HG03354 (cell line): ENCODE measurements at regions not wholly inside any gene's neighbourhood (a gene's known extent, or its start where the extent isn't known, plus 50 kb on each side); places are given as distances from the start of the nearest gene placed in this dataset.

Source experiments
- ATAC-seq: cut with Tn5 transposase; IDR thresholded peaks from one replicate; pipeline ENCODE4 v1.9.1; 2021; ENCODE audit warnings: mild to moderate bottlenecking; ENCODE audit not compliant: unreplicated experiment, poor library complexity, severe bottlenecking

DNA sequence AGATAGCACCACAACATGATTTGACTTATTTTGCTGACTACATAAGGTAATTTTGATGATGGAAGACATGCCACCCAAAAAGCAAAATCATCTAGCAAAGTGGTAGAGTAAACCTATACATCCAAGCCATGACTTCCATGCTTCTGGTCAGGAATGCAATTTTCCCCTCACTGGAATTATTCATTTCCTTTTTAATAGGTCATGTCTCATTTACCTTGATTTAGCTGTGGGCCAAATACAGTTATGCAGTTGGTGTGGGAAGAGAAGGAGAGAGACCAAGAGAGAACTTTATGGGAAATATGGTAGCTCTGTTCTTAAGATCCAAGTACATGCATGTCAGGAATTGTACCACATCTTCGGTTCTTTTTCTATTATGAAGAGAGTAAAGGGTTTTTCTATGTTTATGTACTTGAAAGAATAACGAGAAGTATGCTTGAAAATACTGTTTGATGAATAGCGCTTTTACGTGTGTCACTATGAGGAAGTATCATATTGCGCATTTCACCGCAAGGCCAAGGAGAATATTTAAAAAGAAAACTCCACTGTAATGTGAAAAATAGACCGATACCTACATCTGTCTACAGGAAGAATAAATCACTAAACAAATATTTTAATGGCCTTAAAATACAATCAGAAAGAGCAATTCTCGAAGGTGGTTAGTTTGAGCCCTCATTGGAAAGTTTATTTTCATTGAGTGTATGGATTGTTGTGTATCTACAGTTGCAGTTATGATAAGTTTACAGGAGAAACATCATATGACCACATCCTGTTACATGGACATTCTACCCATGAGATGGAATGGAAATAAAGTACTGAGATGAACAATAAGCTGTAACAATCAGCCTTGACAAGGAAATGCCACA, 134.0 kb downstream of the FOXD1 start:
- ATAC-seq, result no peak

DNA sequence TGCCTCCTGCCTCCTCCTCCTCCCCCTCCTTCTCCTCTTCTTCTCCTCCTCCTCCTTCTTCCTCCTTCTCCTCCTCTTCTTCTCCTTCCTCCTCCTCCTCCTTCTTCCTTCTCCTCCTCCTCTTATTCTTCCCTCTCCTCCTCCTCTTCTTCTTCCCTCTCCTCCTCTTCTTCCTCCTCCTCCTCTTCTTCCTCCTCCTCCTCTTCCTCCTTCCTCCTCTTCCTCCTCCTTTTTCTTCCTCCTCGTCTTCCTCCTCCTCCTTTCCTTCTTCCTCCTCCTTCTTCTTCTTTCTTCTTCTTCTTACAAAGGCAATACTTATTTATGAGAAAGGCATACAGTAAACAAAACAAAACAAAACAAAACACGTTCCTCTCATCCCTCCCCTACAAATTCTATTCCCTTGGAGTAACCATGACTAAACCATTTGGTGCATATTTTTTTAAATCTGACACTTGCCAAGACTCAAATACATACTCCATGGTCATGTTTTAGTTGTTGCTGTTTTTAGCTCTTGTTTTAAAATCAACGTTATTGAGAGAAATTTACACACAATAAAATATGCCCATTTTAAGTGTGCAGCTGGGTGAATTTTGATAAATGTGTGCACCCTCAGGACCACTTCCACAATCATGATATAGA, 135.6 kb downstream of the FOXD1 start:
- ATAC-seq, result no peak

DNA sequence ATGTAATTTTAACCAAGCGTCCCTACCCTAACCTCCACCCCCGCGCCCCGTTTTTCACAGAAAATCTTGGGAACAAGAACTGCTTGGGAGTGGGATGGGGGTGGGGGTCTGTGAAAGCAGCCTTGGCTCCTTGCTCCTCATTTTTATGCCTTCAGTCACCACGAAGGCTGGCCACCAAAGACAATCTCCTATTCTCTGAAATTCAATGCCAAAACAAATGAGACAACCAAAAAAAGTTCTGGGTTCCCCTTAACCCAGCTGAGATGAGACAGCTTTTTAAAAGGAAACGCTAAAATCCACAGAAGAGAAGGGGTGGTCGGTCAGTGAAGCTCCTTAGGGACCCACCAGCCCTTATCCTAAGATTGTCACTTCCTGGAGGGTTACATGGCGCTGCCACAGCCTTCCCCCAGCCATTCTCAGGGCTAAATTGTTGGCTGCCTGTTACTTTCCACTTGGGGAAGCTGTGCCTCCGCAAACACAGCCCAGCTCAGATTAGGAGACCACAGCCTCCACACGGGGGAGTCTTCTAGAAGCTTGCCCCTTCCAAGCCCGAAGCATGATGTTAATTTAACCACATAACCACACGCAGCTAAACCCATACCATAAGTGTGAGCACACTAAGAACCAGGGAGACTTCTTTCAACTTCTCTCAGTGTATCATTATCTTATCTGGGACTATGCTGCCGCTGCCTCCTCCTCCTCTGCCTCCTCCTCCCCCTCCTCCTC, 136.3 kb downstream of the FOXD1 start:
- no peak for ATAC-seq

DNA sequence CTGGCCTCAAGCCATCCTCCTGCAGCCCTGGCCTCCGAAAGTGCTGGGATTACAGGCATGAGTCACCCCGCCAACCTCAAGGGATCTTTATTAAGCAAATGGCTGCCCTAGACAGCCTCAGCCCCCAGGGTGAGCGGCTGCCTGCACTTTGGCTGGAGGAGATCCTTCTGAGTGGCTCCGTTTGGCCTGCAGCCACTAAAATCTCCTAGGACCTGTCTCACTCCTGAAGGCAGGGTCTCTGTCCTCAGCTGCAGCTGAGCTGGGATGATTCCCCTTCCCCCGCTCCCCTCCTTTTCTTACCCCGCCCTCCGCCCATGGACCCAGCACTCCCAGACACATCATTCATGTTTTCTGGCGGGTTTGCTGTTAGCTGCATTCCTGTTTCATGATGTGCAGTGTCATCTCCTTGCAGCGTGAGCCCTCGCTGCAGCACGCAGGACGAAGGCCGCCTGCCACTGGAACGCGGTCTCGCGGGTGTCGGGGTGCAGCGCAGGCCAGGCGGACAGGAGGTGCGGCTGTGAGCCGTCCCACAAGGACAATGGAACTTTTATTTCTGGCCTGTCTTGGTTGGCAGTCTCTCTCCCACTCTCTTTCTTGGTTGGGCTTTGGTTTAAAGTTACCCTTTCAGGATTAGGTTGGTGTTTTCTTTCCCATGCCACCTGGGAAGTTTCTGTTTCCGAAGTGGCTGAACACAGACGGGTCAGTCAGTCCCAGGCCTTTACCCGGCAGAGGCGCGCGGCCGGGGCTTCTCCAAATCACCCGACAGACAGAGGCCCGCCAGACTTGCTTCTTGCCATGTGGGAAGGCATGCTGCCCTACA, 137.1 kb downstream of the FOXD1 start:
- ATAC-seq, result no peak

DNA sequence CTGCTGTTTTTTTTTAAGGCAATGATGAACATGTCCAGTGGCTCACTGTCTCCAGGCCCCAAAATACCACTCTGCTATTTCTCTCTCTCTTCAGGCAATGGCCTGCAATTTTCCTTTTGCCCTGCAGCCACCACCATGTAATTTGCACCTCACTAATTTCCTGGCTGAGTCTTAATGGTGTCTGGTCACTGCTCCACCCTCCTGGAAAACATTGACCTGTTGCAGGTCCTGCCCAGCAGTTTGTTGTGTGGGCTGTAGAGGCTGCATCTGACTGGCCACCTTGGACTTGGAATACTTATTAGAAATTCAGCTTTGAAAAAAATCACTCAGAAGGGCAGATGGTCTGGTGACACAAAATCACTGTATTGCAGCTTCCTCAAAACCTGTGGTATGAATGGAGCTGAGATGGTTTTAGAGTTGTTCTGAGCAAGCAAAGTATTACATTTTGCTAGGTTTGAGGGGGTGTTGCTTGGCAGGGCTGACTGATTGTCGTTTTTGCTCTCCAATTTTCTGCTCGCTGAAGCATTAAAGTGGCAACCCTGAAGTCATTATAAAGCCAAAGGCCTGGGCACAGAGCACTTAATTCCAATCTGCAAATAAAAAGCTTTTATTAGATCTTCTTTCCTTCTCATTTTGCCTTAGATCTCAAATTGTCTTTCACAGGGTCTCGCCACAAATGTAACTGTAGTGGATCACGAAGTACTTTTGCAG, 134.8 kb downstream of the TMEM174 start:
- ATAC-seq, result no peak

DNA sequence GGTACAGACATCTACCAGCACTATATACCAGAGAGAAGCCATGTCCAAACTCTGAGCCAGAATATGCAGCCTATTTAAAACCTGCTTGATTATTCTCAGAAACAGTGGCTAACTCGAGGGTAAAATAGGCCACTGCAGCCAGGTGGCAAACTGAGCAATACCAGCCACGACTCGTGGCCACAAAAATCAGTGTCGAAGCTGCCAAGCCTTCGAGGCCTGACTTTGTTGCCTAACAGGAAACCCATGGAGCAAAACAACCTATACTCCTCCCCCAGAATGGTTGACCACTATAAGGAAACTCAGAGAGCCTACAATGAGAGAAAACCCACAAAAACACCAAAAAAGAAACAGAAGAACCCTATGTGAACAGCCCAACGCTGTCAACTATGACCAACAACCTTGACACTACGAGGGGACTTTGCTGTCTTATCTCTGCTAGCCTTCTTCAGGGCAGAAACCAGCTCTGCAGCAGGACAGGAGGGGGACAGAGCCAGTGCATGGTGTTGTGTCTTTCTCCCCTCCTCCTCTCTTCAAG, 133.8 kb downstream of the TMEM174 start:
- ATAC-seq, result no peak

DNA sequence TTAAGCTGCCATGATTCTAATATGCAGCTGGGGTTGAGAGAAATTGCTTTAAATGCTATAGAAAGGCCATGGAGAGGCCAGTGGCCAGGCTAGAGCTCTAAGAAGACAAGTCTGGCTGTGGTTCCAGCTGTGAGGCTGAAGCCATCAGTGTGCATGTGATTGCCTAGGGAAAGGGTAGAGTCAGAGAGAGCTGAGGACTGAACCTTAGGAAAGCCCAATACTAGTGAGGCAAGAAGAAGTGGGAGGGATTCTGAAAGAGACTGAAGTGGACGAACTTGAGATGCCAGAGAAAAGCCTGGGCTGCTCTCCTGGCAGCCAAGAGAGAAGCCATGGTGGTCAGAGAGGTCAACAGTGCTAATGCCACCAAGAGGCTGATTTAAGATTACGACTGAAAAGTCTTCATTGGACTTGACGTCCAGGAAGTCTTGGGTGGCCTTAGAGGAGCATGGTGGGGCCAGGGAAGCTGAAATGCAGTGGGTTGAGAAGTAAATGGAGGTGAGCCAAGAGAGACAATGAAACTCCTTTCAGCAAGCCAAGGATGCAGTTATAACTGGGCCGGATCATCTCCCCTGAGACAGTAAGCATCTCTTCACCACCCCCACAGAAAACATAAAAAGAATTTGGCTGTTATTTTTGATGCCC, 133.2 kb downstream of the TMEM174 start:
- no peak for ATAC-seq

DNA sequence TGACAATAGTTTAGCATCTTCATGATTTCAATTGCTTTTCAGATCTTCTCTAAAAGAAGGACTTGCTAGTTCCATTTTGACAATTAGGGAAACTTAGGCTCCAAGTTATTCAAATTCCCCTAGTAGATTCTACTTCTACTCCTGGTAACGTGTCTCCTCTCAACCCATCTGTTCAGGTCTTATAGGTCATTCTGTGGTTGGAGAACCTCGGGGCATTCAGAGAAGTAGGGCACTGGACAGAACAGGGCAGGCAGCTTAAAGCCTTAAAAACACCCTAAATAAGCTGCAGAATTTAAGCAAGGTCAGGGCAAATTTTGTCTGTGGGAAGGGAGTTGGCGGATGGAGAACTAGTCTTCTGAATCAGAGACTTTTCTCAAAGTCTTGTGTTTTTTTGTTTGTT, 132.4 kb downstream of the TMEM174 start:
- ATAC-seq, result no peak

DNA sequence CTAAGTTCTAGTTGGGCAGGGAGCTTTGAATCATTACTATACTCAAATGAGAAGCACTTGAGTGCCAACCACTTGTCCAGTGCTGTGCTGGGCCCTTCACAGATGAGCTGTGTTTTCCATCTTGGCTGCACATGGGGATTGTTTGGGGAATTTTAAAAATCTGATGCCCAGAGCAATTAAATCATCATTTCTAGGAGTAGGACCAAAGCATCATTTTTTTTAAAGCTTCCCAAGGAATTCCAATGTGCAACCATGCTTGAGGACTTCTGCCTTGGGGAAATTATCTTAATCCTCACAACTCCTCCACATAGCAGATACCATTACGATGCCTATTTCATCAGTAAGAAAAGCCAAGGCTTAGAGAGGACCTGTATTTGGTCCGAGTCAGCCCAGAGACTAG, 131.4 kb downstream of the TMEM174 start:
- ATAC-seq, result no peak

DNA sequence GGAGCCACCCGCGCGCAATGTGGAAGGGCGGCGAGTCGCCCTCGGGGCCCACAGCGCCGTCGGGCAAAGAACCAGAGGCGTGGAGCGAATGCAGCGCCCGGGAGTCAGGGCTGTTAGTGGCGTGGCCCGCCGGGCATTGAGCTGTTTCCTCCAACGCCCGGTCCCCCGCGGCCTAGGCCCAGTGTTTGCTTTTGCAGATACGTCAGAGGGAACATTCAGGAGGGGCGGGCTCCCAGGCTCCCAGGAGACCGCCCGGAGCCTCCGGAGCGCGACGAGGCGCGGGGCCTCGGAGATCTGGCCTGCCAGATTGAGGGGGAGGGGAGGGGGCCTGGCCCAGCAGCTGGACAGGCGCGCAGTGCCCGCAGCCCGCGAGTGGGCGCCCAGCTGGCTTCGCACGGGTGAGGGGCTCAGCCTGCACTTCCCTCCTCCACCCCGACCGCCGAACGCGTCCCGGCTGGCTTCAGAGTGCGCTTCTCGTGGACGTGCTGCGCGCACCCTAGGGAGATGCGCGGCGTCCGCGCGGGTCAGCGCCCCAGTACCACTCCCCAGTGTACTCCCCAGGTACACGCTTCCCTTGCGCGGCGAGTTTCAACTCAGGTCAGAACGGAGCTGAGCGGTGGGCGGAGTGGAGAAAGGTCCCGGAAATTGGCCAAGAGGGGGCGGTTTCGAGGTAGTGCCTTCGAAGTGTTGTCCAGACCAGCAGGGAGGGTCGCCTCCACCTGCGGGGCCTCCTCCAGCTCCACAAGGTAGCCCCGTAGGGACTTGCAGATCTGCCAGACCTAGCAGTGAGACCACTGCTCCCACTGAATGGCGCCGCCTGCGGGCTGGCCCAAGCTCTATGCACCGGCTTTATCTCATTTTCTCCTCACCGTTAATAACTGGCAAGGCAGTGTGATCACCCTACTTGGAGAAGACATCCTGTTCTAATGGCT, 130.4 kb downstream of the TMEM174 start:
- ATAC-seq, result no peak

DNA sequence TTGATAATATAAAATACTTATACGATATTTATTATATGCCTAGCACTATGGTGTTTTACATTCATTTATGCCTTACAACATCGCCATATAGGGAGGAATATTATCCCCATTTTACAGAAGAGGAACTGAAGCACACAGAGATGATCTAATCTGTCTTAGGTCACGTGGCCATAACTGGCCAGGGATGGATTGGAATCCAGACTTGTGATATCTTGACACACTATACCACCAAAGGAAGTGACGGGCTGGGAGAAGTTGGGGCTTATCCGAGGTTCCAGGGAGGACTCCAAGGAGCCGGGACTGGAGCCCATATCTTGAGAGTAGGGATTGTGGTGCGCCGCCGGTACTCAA, 129.8 kb downstream of the TMEM174 start:
- ATAC-seq, result no peak

DNA sequence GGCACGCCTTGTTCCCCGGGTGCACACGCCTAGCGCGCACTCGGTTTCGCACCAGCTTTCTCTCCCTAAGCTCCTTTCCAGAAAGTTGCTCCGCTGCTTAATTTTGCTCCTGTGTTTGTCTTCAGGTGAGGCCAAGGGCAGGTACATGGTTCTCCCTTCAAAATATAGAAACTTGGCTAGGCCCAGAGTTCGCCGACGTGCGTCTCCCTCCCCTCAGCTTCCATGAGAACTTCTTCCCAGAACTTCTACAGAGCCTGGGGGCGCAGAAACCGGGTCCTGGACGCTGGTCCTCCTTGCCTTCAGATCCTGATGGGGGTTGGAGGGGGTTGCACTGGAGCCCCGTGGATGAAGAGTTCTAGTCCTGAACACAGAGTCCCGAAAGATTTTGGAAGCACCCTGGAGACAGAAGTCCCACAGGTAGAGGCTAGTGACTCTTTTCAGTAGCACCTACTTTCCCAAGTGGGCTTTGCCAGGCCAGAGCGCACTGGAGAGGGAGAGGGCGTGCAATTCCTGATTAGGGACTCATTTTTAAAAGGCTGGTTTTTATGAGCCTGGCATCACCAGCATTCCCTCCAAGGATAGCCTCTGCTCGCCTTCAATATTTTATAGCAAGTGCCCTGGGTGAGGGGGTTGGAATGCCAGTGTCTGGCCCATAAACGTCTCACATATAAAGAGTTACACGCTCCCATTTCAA, 128.4 kb downstream of the TMEM174 start:
- ATAC-seq, result no peak

DNA sequence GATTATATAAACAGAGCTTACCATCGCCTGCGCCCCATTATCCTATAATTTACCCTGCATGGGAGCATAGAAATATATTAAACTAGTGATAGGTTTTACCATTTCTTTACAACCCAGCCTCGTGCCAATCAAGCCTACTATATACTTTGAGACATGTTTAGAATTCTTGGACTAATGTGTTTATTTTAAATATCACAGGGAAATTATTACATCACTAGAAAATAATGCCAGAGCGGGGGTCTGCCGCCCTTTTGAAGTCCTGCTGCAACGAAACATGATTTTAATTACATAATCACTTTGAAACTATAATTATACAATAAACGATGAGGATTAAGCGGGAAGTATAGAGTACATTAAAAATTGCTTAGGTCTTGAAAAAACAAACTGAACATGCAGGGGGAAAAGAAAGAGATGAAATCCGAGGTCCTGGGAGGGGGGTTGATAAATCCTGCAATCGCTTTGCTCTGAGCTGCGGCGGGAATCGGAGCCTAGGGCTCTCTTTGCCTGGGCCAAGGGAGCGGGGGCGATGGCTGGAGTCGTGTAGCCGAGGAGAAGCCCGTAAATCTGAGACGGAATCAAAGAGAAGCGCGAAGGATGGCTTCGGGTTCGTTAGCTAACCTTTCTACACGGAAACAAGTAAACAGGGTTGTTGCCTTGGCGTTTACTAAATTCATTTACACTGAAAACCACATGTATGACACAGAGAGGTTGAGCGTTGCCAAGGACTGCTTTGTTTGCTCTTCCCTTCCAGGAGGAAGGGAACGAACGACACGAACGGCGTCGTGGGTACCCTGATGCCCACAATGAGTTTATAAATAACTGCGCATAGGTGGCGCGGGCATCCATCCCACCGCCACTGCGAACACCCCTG, 127.6 kb downstream of the TMEM174 start:
- no peak for ATAC-seq

DNA sequence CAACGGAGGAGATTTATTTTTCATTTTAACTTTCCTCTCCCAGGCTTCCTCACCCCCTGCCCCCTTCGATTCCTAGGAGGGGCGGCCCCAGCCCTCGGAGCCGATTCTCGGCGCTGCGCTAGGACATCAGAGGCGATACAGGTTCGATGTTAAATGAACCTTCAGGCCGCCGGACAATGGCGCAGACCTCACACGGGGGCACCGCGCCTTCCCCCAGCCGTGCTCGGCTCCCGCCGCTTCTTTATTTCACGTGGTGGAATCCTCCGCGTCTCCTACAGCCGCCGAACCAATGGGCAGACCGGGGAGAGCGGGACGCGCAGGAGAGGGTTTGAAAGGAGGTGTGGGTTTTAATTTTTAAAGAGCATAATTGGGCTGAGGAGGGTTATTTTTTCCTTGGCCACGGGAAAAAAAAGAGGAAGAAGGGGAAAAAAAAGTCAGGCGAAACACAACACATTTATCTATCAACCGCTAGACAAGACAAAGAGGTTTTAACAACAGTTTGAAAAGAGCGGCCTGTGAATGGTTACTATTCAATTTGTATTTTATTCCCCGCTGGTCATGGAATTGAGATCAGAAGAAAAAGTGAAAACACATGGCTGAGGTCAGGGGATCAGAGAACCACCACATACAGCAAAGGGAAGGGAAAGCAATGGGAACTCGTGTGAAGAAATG, 126.8 kb downstream of the TMEM174 start:
- no peak for ATAC-seq

DNA sequence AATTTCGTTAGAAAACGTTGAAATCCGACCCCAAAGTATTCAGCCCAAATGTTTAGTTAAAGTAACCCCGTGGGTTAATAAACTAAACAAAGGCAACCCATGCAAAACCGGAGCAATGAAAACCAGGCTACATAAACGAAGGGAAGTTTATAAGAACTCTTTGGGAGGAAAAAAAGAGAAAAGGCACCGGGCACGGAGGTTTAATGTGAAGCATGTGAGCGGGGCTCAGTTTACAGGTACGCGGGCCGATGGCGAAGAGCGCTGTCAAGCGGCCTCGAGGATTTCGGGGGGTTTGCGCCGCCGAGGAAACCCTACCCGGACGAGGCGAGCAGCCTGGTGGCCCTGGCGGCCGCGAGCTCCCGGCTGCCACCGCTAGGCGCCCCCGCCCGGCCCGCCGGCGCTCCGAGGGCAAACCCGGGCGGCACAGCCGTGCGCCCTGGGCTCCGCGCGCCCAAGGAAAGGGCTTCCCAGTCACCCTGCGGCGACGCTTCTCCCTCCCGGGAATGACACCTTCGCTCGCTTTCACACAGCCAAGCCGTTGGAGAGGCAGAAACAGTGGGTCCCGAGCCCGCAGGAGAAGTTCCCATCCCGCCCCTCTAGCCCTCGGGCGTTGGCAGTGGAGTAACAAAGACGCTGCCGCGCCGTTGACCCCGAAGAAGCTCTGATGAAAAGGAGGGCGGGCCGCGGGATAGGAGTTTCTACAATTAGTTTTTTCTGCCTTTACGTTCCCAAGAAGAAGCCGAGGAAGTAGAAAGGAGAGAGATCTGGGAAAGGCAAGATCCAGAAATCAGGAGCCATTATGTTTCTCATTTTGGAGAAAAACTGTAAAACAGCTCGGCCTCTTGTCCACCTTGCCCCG, 126.0 kb downstream of the TMEM174 start:
- ATAC-seq, result no peak
